Psoas muscle (tissue), 7 donors: ENCODE measurements at regions not wholly inside any gene's neighbourhood (a gene's known extent, or its start where the extent isn't known, plus 50 kb on each side); places are given as distances from the start of the nearest gene placed in this dataset.

Source experiments
- ATAC-seq, 4 donors: fragments of 200-7000 bp; cut with Tn5 transposase; one replicate each; pipeline ENCODE4 v1.9.1; 2020; ENCODE audit warnings: moderate library complexity in 3 of 4, mild to moderate bottlenecking in 2 of 4
- DNase-seq, 2 donors: peaks; one replicate each; pipeline ENCODE4 v3.0.0-alpha.2; 2020
- H3K27ac ChIP-seq: fragments of 200-600 bp; one replicate; pipeline ENCODE4 v1.8.0; 2022
- H3K27me3 ChIP-seq, 3 donors: fragments of 200-600 bp in 1 of 3; one replicate each; pipeline versions ENCODE4 v1.6.1 to v1.8.0; 2013 to 2022; ENCODE audit warnings: low read length in 2 of 3, mild to moderate bottlenecking in 2 of 3, moderate library complexity in 1 of 3; ENCODE audit not compliant: insufficient read depth in 3 of 3
- H3K36me3 ChIP-seq, 2 donors: fragments of 200-600 bp in 1 of 2; one replicate each; pipeline versions ENCODE4 v1.6.1 to v1.8.0; 2013 to 2022; ENCODE audit warnings: low read depth in 1 of 2, mild to moderate bottlenecking in 1 of 2, moderate library complexity in 1 of 2; ENCODE audit not compliant: insufficient read depth in 1 of 2
- H3K4me1 ChIP-seq: fragments of 200-600 bp; one replicate; pipeline ENCODE4 v1.8.0; 2022
- H3K4me3 ChIP-seq: fragments of 200-600 bp; one replicate; pipeline ENCODE4 v1.8.0; 2022; ENCODE audit warnings: mild to moderate bottlenecking
- H3K9me3 ChIP-seq: fragments of 200-600 bp; one replicate; pipeline ENCODE4 v1.8.0; 2022
- WGBS, 3 donors: extraction: QIAGEN DNeasy Blood & Tissue Kit; methylation state at CpG; one replicate each; pipeline versions ENCODE4 v1.1.6 to v1.1.7; 2013; 5-methylcytosine and 5-hydroxymethylcytosine counted together
- intact Hi-C, 2 donors: fragments of 100-400 bp; cut with DNase I; formaldehyde crosslinking; loops; one replicate each; pipeline versions ENCODE4 v1.11.0 to v1.14.2; 2022
- TF ChIP-seq, protein P1 (sequence below): fragments of 200-600 bp; IDR thresholded peaks from one replicate; pipeline ENCODE4 v1.8.0; 2022; ENCODE audit warnings: antibody characterized with exemption
- donor health status: healthy with polysubstance abuse.
- donor health status: DM: no; HTN: no; CAD: no; lungs with moderate emphysema.
- donor health status: Bipolar disorder and iron deficiency.
- donor health status: healthy.
- donor health status: DM: yes; HTN: yes; CAD: no.
- donor health status: DM: no; HTN: no; CAD: no.
- donor health status: DM: yes; HTN: yes; CAD: no.

DNA sequence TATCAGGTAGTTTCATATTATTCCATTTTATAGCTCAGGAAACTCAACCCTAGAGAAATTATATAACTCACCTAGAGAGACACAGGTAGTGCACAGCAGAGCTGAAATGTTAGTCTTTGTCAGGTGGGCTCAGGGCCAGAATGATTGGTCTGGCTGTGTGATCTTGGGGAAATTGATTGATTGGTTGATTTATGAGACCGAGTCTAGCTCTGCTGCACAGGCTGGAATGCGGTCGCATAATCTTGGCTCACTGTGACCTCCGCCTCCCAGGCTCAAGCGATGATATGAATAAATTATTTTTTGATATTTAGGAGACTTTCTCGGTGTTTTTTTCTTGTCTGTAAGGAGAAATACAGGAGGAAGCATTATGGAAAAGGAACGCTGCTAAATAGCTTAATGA is 239.9 kb upstream of the SLC10A2 start:
- Histone ChIP-seq H3K4me1 (no peaks in the 10 kb centered on the region), H3K27me3 (no peaks in the 10 kb centered on the region), H3K9me3 (no peaks in the 10 kb centered on the region), H3K4me3 (no peak overlapping the region), H3K27ac (no peak overlapping the region), H3K36me3 (no peaks in the 10 kb centered on the region)
- TF ChIP-seq, protein P1, sequence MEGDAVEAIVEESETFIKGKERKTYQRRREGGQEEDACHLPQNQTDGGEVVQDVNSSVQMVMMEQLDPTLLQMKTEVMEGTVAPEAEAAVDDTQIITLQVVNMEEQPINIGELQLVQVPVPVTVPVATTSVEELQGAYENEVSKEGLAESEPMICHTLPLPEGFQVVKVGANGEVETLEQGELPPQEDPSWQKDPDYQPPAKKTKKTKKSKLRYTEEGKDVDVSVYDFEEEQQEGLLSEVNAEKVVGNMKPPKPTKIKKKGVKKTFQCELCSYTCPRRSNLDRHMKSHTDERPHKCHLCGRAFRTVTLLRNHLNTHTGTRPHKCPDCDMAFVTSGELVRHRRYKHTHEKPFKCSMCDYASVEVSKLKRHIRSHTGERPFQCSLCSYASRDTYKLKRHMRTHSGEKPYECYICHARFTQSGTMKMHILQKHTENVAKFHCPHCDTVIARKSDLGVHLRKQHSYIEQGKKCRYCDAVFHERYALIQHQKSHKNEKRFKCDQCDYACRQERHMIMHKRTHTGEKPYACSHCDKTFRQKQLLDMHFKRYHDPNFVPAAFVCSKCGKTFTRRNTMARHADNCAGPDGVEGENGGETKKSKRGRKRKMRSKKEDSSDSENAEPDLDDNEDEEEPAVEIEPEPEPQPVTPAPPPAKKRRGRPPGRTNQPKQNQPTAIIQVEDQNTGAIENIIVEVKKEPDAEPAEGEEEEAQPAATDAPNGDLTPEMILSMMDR, result no peak
- no peak for DNase-seq
- WGBS, 3 donors, result 62 to 69% (median 67%) methylated on average over 7 of the region's 7 CpGs
- intact Hi-C loops, result no loop called here
- ATAC-seq, result no peak

GRCh38 chr13:103303078-103303651 is 236.9 kb upstream of the SLC10A2 start:
- H3K4me1 ChIP-seq, result no peaks in the 10 kb centered on the region
- ATAC-seq, result no peak
- no peaks in the 10 kb centered on the region for H3K36me3 ChIP-seq
- TF ChIP-seq, protein P1, result no peak
- no peak for DNase-seq
- H3K27ac ChIP-seq, result no peak overlapping the region
- intact Hi-C loops, result no loop called here
- H3K27me3 ChIP-seq, result no peaks in the 10 kb centered on the region
- WGBS, 3 donors, result 66 to 70% (median 67%) methylated on average over 4 of the region's 4 CpGs
- no peaks in the 10 kb centered on the region for H3K9me3 ChIP-seq
- H3K4me3 ChIP-seq, result no peak overlapping the region

- no peak overlapping the region for H3K27ac ChIP-seq
- ATAC-seq (no peak), DNase-seq (no peak)
- no peaks in the 10 kb centered on the region for H3K27me3 ChIP-seq
- 66 to 74% (median 69%) methylated on average over 3 of the region's 3 CpGs for WGBS, 3 donors
- H3K9me3 ChIP-seq, result no peaks in the 10 kb centered on the region
- no peaks in the 10 kb centered on the region for H3K36me3 ChIP-seq
- intact Hi-C loops, result no loop called here
- no peak overlapping the region for H3K4me3 ChIP-seq
- no peaks in the 10 kb centered on the region for H3K4me1 ChIP-seq
- TF ChIP-seq, protein P1, result no peak
Measured at GRCh38 chr13:103302676-103303075, 236.5 kb upstream of the SLC10A2 start.

DNA sequence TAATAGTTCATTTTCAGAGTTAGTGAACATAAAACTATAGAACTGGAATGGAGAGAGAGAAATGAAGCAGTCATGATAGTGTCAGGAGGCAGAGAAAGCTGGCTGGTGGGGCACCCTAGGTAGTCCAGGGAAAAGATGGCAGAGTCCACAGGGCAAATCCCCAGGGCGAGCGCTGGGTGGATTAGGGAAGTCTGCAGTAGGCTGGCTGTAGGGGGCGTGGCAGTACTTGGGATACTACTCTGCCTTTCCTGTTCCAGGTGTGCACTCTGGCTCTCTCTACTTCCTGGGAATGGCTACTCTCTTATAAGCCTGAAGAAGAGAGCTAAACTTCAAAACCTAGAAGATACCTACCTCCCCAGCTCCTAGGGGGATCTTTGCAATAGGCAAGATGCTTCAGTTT is 232.9 kb upstream of the SLC10A2 start:
- intact Hi-C loops, result no loop called here
- TF ChIP-seq, protein P1, result no peak
- ATAC-seq (no peak), DNase-seq (no peak)
- no peaks in the 10 kb centered on the region for H3K9me3 ChIP-seq
- H3K27ac ChIP-seq, result no peak overlapping the region
- H3K4me1 ChIP-seq, result peaks cover 2% of the 10 kb centered on the region
- H3K4me3 ChIP-seq, result no peak overlapping the region
- no peaks in the 10 kb centered on the region for H3K36me3 ChIP-seq
- H3K27me3 ChIP-seq, result no peaks in the 10 kb centered on the region
- 79 to 89% (median 84%) methylated on average over 3 of the region's 3 CpGs for WGBS, 3 donors

GRCh38 chr13:103297083-103297482 is 230.9 kb upstream of the SLC10A2 start:
- no peak overlapping the region for H3K27ac ChIP-seq
- no peaks in the 10 kb centered on the region for H3K27me3 ChIP-seq
- no peaks in the 10 kb centered on the region for H3K36me3 ChIP-seq
- no peaks in the 10 kb centered on the region for H3K9me3 ChIP-seq
- intact Hi-C loops, result no loop called here
- ATAC-seq (no peak), DNase-seq (no peak)
- 76 to 82% (median 80%) methylated on average over 2 of the region's 2 CpGs for WGBS, 3 donors
- peaks cover 4% of the 10 kb centered on the region for H3K4me1 ChIP-seq
- H3K4me3 ChIP-seq, result no peak overlapping the region
- TF ChIP-seq, protein P1, result no peak
